ENCODE measurements at regions not wholly inside any gene's neighbourhood (a gene's known extent, or its start where the extent isn't known, plus 50 kb on each side); places are given as distances from the start of the nearest gene placed in this dataset.
"Not testable (repeated sequence)": the region's sequence is repeated elsewhere in the genome, so short reads cannot be mapped to it uniquely, and the experiment has no call there.

DNA sequence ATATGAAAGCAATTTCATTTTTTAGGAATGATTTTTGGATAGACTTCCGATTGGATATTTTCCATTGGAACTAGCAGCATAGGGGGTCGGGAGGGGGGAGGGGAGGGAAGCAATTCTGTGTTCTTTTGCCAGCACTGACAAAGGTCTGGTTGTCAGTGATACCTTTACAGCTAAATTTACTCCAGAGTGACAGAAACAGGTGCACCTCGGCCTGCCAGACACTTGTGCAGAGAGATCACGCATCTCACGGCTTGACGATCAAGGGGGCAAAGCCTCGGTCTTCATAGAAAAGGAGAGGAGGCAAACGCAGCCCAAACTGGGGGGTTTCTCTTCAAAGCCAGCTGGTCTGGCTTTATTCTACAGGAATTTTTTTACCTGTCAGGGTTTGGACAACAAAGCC, 339.0 kb downstream of the TYW1 start:
- not testable (repeated sequence) for TF ChIP-seq CEBPB (IDR thresholded peaks at IDR 0.05; ENCODE audit: low read depth, low read length); EP300 (IDR thresholded peaks at IDR 0.05; ENCODE audit: borderline replicate concordance in 1 of 2, low read depth in 2 of 2, low read length in 2 of 2); RAD21 (IDR thresholded peaks at IDR 0.05 in 1 of 2, conservative IDR thresholded peaks at IDR 0.05 in 1 of 2; ENCODE audit: low read depth in 2 of 2, low read length in 2 of 2); POLR2A (IDR thresholded peaks at IDR 0.05; ENCODE audit: control extremely low read depth in 1 of 2, low read depth in 2 of 2, low read length in 2 of 2); EZH2 (IDR thresholded peaks at IDR 0.05; ENCODE audit: low read depth, low read length, severe bottlenecking); BACH1 (IDR thresholded peaks at IDR 0.05; ENCODE audit: low read length); TBP (IDR thresholded peaks at IDR 0.05; ENCODE audit: low read depth, low read length); POLR2AphosphoS5 (IDR thresholded peaks at IDR 0.05; ENCODE audit: low read depth, low read length); CHD2 (IDR thresholded peaks at IDR 0.05; ENCODE audit: low read length); EGR1 (IDR thresholded peaks at IDR 0.05; ENCODE audit: borderline replicate concordance, low read depth, low read length); SIRT6 (IDR thresholded peaks at IDR 0.05; ENCODE audit: low read length)
- TF ChIP-seq, protein P1, sequence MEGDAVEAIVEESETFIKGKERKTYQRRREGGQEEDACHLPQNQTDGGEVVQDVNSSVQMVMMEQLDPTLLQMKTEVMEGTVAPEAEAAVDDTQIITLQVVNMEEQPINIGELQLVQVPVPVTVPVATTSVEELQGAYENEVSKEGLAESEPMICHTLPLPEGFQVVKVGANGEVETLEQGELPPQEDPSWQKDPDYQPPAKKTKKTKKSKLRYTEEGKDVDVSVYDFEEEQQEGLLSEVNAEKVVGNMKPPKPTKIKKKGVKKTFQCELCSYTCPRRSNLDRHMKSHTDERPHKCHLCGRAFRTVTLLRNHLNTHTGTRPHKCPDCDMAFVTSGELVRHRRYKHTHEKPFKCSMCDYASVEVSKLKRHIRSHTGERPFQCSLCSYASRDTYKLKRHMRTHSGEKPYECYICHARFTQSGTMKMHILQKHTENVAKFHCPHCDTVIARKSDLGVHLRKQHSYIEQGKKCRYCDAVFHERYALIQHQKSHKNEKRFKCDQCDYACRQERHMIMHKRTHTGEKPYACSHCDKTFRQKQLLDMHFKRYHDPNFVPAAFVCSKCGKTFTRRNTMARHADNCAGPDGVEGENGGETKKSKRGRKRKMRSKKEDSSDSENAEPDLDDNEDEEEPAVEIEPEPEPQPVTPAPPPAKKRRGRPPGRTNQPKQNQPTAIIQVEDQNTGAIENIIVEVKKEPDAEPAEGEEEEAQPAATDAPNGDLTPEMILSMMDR (IDR thresholded peaks at IDR 0.05; ENCODE audit: control extremely low read depth in 1 of 3, insufficient read depth in 1 of 3, low read depth in 1 of 3, low read length in 3 of 3): not testable (repeated sequence)
- TF ChIP-seq, protein P2, sequence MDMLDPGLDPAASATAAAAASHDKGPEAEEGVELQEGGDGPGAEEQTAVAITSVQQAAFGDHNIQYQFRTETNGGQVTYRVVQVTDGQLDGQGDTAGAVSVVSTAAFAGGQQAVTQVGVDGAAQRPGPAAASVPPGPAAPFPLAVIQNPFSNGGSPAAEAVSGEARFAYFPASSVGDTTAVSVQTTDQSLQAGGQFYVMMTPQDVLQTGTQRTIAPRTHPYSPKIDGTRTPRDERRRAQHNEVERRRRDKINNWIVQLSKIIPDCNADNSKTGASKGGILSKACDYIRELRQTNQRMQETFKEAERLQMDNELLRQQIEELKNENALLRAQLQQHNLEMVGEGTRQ (IDR thresholded peaks at IDR 0.05; ENCODE audit: low read length): not testable (repeated sequence)

Data from H1 (cell line).